NB4 (cell line): ENCODE measurements at regions not wholly inside any gene's neighbourhood (a gene's known extent, or its start where the extent isn't known, plus 50 kb on each side); places are given as distances from the start of the nearest gene placed in this dataset.

ENCODE experiments used
- DNase-seq: peaks from one replicate; pipeline ENCODE4 v3.0.0; 2010; ENCODE audit warnings: low read depth
- H3K4me3 ChIP-seq: one replicate; pipeline ENCODE4 v1.5.1; 2011; ENCODE audit warnings: mild to moderate bottlenecking, low read depth, low read length, moderate library complexity
- MYC ChIP-seq: IDR thresholded peaks from 2 replicates; pipeline ENCODE4 v1.6.1; 2011; ENCODE audit warnings: low read depth, low read length
- POLR2A ChIP-seq: IDR thresholded peaks from 2 replicates; pipeline ENCODE4 v1.6.1; 2011; ENCODE audit warnings: mild to moderate bottlenecking; ENCODE audit not compliant: insufficient read length; ENCODE audit errors: extremely low read depth
- TF ChIP-seq, protein P1 (sequence below): IDR thresholded peaks from one replicate; pipeline ENCODE4 v1.5.1; 2012; ENCODE audit warnings: low read depth, low read length
- TF ChIP-seq, protein P2 (sequence below): IDR thresholded peaks from 2 replicates; pipeline ENCODE4 v1.6.1; 2011; ENCODE audit warnings: low read depth, low read length

DNA sequence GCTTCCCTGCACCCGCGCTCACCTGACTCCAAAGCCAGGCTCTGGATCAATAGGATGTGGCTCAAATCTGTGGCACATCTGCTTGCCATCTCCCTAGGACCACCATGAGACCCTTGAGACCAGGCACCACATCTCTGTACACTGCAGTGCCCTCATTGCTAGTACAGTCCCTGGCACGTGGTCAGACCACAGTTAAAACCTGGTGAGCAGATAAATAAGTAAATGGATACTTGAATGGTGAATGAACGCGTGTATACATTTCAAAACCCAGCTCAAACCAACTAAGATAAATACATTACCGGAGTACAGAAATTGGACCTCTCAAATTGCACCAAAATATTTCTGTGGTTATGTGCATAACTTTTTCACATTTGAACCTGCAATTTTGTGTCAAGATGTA, 221.2 kb upstream of the IRX4 start:
- TF ChIP-seq MYC (no peak), POLR2A (no peak)
- TF ChIP-seq, protein P1, sequence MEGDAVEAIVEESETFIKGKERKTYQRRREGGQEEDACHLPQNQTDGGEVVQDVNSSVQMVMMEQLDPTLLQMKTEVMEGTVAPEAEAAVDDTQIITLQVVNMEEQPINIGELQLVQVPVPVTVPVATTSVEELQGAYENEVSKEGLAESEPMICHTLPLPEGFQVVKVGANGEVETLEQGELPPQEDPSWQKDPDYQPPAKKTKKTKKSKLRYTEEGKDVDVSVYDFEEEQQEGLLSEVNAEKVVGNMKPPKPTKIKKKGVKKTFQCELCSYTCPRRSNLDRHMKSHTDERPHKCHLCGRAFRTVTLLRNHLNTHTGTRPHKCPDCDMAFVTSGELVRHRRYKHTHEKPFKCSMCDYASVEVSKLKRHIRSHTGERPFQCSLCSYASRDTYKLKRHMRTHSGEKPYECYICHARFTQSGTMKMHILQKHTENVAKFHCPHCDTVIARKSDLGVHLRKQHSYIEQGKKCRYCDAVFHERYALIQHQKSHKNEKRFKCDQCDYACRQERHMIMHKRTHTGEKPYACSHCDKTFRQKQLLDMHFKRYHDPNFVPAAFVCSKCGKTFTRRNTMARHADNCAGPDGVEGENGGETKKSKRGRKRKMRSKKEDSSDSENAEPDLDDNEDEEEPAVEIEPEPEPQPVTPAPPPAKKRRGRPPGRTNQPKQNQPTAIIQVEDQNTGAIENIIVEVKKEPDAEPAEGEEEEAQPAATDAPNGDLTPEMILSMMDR = no peak
- TF ChIP-seq, protein P2, sequence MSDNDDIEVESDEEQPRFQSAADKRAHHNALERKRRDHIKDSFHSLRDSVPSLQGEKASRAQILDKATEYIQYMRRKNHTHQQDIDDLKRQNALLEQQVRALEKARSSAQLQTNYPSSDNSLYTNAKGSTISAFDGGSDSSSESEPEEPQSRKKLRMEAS = no peak
- no peak overlapping the region for H3K4me3 ChIP-seq
- no peak for DNase-seq

DNA sequence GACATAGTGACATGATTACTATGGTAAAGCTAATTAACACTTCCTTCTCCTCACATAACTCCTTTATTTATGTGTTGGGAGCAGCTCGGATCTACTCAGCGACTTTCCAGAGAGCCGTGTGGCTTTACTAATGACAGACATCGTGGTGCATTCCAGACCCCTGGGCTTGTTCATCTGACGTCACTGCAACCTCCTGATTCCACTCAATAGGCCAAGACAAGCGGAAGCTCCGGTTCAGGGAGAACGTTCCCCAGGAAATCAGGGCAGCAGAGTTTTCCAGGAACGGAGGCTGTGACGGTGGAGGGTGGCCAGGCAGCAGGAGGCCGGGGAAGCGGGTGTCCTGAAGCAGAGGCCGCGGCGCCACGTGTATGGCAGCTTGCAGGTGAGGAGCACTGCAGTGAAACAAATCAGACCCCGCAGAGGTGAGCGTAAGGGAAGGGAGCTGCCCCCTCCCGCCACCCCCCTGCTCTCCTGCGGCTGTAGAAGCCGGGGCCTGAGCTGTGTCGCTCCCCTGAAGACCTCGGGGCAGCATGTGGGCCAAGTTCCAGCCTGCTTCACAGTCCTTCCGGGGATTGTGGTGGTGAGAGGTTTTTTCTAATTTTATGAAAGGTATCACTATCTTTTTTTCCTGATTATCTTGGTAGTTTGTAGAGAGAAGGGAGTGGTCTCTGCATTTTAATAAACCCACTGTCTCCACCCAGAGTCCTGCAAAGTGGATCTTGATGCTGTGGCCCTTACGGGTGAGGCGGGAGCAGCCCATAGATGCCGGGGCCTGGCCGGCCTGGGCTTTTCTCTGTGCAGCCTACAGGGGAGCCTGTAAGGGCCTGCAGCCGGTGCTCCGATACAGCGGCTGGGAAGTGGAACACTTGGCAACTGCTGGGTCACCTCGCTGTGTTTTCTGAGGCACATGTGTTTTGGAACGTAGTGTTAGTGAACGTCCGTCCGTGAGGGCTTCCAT, 220.4 kb upstream of the IRX4 start:
- TF ChIP-seq, protein P1 = no peak
- TF ChIP-seq, protein P2 = no peak
- TF ChIP-seq MYC (no peak), POLR2A (no peak)
- no peak for DNase-seq
- no peak overlapping the region for H3K4me3 ChIP-seq

GRCh38 chr5:2101685-2102084, 219.0 kb upstream of the IRX4 start:
- no peak overlapping the region for H3K4me3 ChIP-seq
- TF ChIP-seq POLR2A (no peak), MYC (no peak)
- TF ChIP-seq, protein P1 = no peak
- TF ChIP-seq, protein P2 = no peak
- DNase-seq = no peak

GRCh38 chr5:2096887-2097505, 214.3 kb upstream of the IRX4 start:
- DNase-seq = no peak
- no peak overlapping the region for H3K4me3 ChIP-seq
- TF ChIP-seq, protein P1 = no peak
- no peak for TF ChIP-seq POLR2A
- TF ChIP-seq, protein P2 = no peak
- no peak for TF ChIP-seq MYC

- TF ChIP-seq, protein P2 = no peak
- TF ChIP-seq POLR2A (no peak), MYC (no peak)
- TF ChIP-seq, protein P1 = no peak
- no peak for DNase-seq
- no peak overlapping the region for H3K4me3 ChIP-seq
Measured at GRCh38 chr5:2095011-2095410, 212.3 kb upstream of the IRX4 start.
